ENCODE measurements at regions not wholly inside any gene's neighbourhood (a gene's known extent, or its start where the extent isn't known, plus 50 kb on each side); places are given as distances from the start of the nearest gene placed in this dataset.
A peak's percentile ranks its signal among the peaks of the same experiment; 100 is the strongest.

GRCh38 chr2:136582628-136583205, 182.6 kb upstream of the THSD7B start:
- no peak overlapping the region for H3K9ac ChIP-seq (ENCODE audit: control insufficient read depth, insufficient read depth, low read length)
- ATAC-seq: no peak
- in situ Hi-C loops (cut with MboI) (no loop called here), intact Hi-C loops (cut with micrococcal nuclease; ENCODE audit: unreplicated experiment) (no loop called here)
- no peaks in the 10 kb centered on the region for H3K79me2 ChIP-seq (ENCODE audit: control insufficient read depth, insufficient read depth, low read length)
- no peaks in the 10 kb centered on the region for H3K27me3 ChIP-seq (replicated peaks in 1 of 2; ENCODE audit: control insufficient read depth in 2 of 2, insufficient read depth in 2 of 2, low read length in 1 of 2)
- no TSS peak for BruUV-seq (replicated peaks)
- no peak for DNase-seq (ENCODE audit: low read depth, low spot score)
- no peak overlapping the region for H3K4me2 ChIP-seq (ENCODE audit: control insufficient read depth, insufficient read depth)
- TF ChIP-seq ATF7 (IDR thresholded peaks at IDR 0.05; ENCODE audit: low read depth) (no peak), REST (IDR thresholded peaks at IDR 0.05; ENCODE audit: low read depth, low read length) (peak; percentile 95)
- CTCF ChIA-PET: no interaction called here
- 0% methylated on average over 4 of the region's 4 CpGs for WGBS (ENCODE audit: insufficient coverage, insufficient replicate concordance, low lambda C conversion rate, missing lambda C conversion rate)
- H3K4me1 ChIP-seq (ENCODE audit: control insufficient read depth, insufficient read depth, low read length): no peaks in the 10 kb centered on the region
- no peak for FAIRE-seq
- no peaks in the 10 kb centered on the region for H4K20me1 ChIP-seq (ENCODE audit: control insufficient read depth, insufficient read depth)
- SMC1A ChIA-PET (ENCODE audit: uncharacterized antibody, unreplicated experiment): no interaction called here
- no peaks in the 10 kb centered on the region for H3K36me3 ChIP-seq (ENCODE audit: control insufficient read depth in 2 of 2, insufficient read depth in 2 of 2, low read length in 1 of 2)
- POLR2A ChIA-PET: no interaction called here
- no peak overlapping the region for H2AFZ ChIP-seq (ENCODE audit: control insufficient read depth, low read depth, low read length)
- no peaks in the 10 kb centered on the region for H3K9me3 ChIP-seq (replicated peaks; ENCODE audit: control insufficient read depth, insufficient read depth, low read length)
- no peak overlapping the region for H3K4me3 ChIP-seq
- RAD21 ChIA-PET (ENCODE audit: unreplicated experiment): no interaction called here
- no peak overlapping the region for H3K27ac ChIP-seq (ENCODE audit: control insufficient read depth, insufficient read depth)

- ChIA-PET CTCF (interaction anchor here (1.5 kb wide), 1 partner anchor 44 kb away, joined by 3 read pairs; no protein-coding TSS in a partner anchor), SMC1A (ENCODE audit: uncharacterized antibody, unreplicated experiment) (no interaction called here), POLR2A (no interaction called here), RAD21 (ENCODE audit: unreplicated experiment) (no interaction called here)
- no peak overlapping the region for H3K4me2 ChIP-seq (ENCODE audit: control insufficient read depth, insufficient read depth)
- TF ChIP-seq TARDBP (IDR thresholded peaks at IDR 0.05; ENCODE audit: borderline replicate concordance) (no peak), NR2C2 (IDR thresholded peaks at IDR 0.05; ENCODE audit: borderline replicate concordance, control insufficient read depth, insufficient read length, low read depth) (no peak), CEBPB (IDR thresholded peaks at IDR 0.05; ENCODE audit: borderline replicate concordance in 1 of 2, low read depth in 2 of 2, low read length in 2 of 2) (no peak), MTA2 (IDR thresholded peaks at IDR 0.05; ENCODE audit: low read depth) (no peak), EZH2 (IDR thresholded peaks at IDR 0.05; ENCODE audit: borderline replicate concordance, control insufficient read depth, low read depth, low read length) (no peak), CBX5 (IDR thresholded peaks at IDR 0.05; ENCODE audit: low read depth) (no peak), SUPT20H (IDR thresholded peaks at IDR 0.05; ENCODE audit: borderline replicate concordance, control insufficient read depth, low read depth, low read length) (no peak)
- intact Hi-C loops (cut with micrococcal nuclease; ENCODE audit: unreplicated experiment) (no loop called here), in situ Hi-C loops (cut with MboI) (no loop called here)
- H3K36me3 ChIP-seq (ENCODE audit: control insufficient read depth in 2 of 2, insufficient read depth in 2 of 2, low read length in 1 of 2): no peaks in the 10 kb centered on the region
- H3K79me2 ChIP-seq (ENCODE audit: control insufficient read depth, insufficient read depth, low read length): no peaks in the 10 kb centered on the region
- BruUV-seq (replicated peaks): no TSS peak
- no peak overlapping the region for H3K9ac ChIP-seq (ENCODE audit: control insufficient read depth, insufficient read depth, low read length)
- no peaks in the 10 kb centered on the region for H4K20me1 ChIP-seq (ENCODE audit: control insufficient read depth, insufficient read depth)
- H3K27ac ChIP-seq (ENCODE audit: control insufficient read depth, insufficient read depth): no peak overlapping the region
- H3K27me3 ChIP-seq (replicated peaks in 1 of 2; ENCODE audit: control insufficient read depth in 2 of 2, insufficient read depth in 2 of 2, low read length in 1 of 2): no peaks in the 10 kb centered on the region
- FAIRE-seq: no peak
- no peak overlapping the region for H2AFZ ChIP-seq (ENCODE audit: control insufficient read depth, low read depth, low read length)
- no peaks in the 10 kb centered on the region for H3K4me1 ChIP-seq (ENCODE audit: control insufficient read depth, insufficient read depth, low read length)
- WGBS (ENCODE audit: insufficient coverage, insufficient replicate concordance, low lambda C conversion rate, missing lambda C conversion rate): 0% methylated on average over 2 of the region's 2 CpGs
- H3K4me3 ChIP-seq: no peak overlapping the region
- no peak for DNase-seq (ENCODE audit: low read depth, low spot score)
- ATAC-seq: no peak
- no peaks in the 10 kb centered on the region for H3K9me3 ChIP-seq (replicated peaks; ENCODE audit: control insufficient read depth, insufficient read depth, low read length)
These were observed 193.0 kb upstream of the THSD7B start for GRCh38 chr2:136572335-136572734.

All from GM12878 (cell line).